OCI-LY3 (cell line): ENCODE measurements at regions not wholly inside any gene's neighbourhood (a gene's known extent, or its start where the extent isn't known, plus 50 kb on each side); places are given as distances from the start of the nearest gene placed in this dataset.

ENCODE experiments used
- H2AFZ ChIP-seq: fragments of 200-600, 300-600 bp; shearing (Covaris generic); 2 replicates; pipeline ENCODE4 v1.6.0; 2014; ENCODE audit warnings: antibody characterized with exemption, low read depth, low read length
- H3K27ac ChIP-seq: fragments of 200-600, 300-600 bp; sonication (generic); 2 replicates; pipeline ENCODE4 v1.5.1; 2014; ENCODE audit warnings: mild to moderate bottlenecking, low read length, moderate library complexity, mixed read lengths
- H3K27me3 ChIP-seq: fragments of 200-600, 300-600 bp; sonication (generic); 2 replicates; pipeline ENCODE4 v1.6.1; 2014; ENCODE audit warnings: low read depth, low read length, mixed read lengths
- H3K36me3 ChIP-seq: fragments of 200-600, 300-600 bp; sonication (generic); replicated peaks from 2 replicates; pipeline ENCODE3; 2014; ENCODE audit warnings: low read depth, low read length, mixed read lengths
- H3K4me1 ChIP-seq: fragments of 300-600, 200-600 bp; sonication (generic); 2 replicates; pipeline ENCODE4 v1.6.1; 2014; ENCODE audit warnings: low read length, mixed read lengths
- H3K4me2 ChIP-seq: fragments of 200-600, 300-600 bp; sonication (generic); 2 replicates; pipeline ENCODE4 v1.6.1; 2014; ENCODE audit warnings: low read length, mixed read lengths
- H3K4me3 ChIP-seq: fragments of 300-600, 200-600 bp; sonication (generic); 2 replicates; pipeline ENCODE4 v1.5.1; 2014; ENCODE audit warnings: antibody characterized with exemption, mild to moderate bottlenecking, low read length, moderate library complexity
- H3K79me2 ChIP-seq: fragments of 300-600, 200-600 bp; shearing (Covaris generic); 2 replicates; pipeline ENCODE4 v1.6.1; 2014; ENCODE audit warnings: mild to moderate bottlenecking, low read length, mixed read lengths
- H3K9ac ChIP-seq: fragments of 300-600, 200-600 bp; shearing (Covaris generic); 2 replicates; pipeline ENCODE4 v1.6.0; 2014; ENCODE audit warnings: mild to moderate bottlenecking, low read length, moderate library complexity
- H3K9me3 ChIP-seq: fragments of 200-600, 300-600 bp; shearing (Covaris generic); 2 replicates; pipeline ENCODE4 v1.6.1; 2014; ENCODE audit warnings: low read length, mixed read lengths; ENCODE audit not compliant: insufficient read depth
- H4K20me1 ChIP-seq: fragments of 200-600, 300-600 bp; sonication (generic); 2 replicates; pipeline ENCODE4 v1.6.1; 2016; ENCODE audit warnings: low read length, mixed read lengths; ENCODE audit not compliant: insufficient read depth
- EZH2phosphoT487 ChIP-seq: fragments of 200-600 bp; shearing (Covaris generic); IDR thresholded peaks from 2 replicates; pipeline ENCODE4 v1.6.1; 2018; ENCODE audit warnings: antibody characterized with exemption, mixed run types, low read depth
- TF ChIP-seq, protein P1 (sequence below): fragments of 200-600, 300-600 bp; sonication (generic); IDR thresholded peaks from 2 replicates; pipeline ENCODE4 v1.5.1; 2014; ENCODE audit warnings: antibody characterized with exemption, low read length, low read depth

DNA sequence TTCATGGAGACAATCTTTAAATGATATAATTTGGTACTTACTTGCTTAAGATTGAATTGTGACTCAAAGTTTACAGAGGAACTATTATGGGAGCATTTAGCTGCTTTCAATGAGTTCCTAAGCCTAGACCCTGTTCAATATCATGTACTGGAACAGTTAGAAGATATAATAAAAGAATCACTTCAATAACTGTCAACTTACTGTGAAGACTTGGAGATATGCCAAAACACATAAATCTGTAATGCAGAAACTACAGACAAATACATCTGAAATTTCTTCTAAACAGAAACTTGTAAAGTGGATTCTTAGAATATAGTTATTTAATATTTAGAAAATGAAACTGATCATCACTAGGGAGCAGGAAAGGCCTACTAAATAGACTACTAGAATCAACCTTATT lies 259.3 kb downstream of the HLX start:
- H3K9ac ChIP-seq, result no peak overlapping the region
- H3K4me3 ChIP-seq, result no peak overlapping the region
- H3K79me2 ChIP-seq, result no peaks in the 10 kb centered on the region
- no peaks in the 10 kb centered on the region for H3K4me1 ChIP-seq
- TF ChIP-seq, protein P1, sequence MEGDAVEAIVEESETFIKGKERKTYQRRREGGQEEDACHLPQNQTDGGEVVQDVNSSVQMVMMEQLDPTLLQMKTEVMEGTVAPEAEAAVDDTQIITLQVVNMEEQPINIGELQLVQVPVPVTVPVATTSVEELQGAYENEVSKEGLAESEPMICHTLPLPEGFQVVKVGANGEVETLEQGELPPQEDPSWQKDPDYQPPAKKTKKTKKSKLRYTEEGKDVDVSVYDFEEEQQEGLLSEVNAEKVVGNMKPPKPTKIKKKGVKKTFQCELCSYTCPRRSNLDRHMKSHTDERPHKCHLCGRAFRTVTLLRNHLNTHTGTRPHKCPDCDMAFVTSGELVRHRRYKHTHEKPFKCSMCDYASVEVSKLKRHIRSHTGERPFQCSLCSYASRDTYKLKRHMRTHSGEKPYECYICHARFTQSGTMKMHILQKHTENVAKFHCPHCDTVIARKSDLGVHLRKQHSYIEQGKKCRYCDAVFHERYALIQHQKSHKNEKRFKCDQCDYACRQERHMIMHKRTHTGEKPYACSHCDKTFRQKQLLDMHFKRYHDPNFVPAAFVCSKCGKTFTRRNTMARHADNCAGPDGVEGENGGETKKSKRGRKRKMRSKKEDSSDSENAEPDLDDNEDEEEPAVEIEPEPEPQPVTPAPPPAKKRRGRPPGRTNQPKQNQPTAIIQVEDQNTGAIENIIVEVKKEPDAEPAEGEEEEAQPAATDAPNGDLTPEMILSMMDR, result no peak
- no peak for TF ChIP-seq EZH2phosphoT487
- H3K27me3 ChIP-seq, result no peaks in the 10 kb centered on the region
- no peak overlapping the region for H3K4me2 ChIP-seq
- no peak overlapping the region for H2AFZ ChIP-seq
- peaks cover 5% of the 10 kb centered on the region; the same call in 1 of the 2 replicates for H3K9me3 ChIP-seq
- no peak overlapping the region for H3K27ac ChIP-seq
- H3K36me3 ChIP-seq, result peaks cover 3% of the 10 kb centered on the region
- no peaks in the 10 kb centered on the region for H4K20me1 ChIP-seq

DNA sequence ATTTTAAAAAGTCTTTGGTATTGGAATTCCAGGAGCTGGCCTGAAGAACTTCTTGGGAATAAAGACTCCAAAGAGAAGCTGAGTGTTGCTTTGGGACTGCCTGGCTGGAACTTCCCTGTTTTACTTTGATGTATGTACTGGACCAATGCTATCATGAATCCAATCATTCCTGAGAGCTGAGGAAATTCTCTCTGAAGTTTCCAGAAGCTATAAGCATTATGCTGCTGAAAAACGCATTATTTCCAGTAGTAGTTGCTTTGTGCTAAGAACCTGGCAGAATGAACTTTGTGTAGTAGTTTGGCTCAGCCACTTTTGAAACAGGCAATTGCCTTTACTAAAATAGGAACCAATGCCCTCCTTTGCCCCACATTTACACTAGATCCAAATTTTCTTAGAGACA lies 260.7 kb downstream of the HLX start:
- H3K9ac ChIP-seq, result no peak overlapping the region
- H3K79me2 ChIP-seq, result no peaks in the 10 kb centered on the region
- TF ChIP-seq, protein P1, result no peak
- no peak for TF ChIP-seq EZH2phosphoT487
- no peaks in the 10 kb centered on the region for H3K27me3 ChIP-seq
- no peaks in the 10 kb centered on the region for H4K20me1 ChIP-seq
- H3K4me2 ChIP-seq, result no peak overlapping the region
- H3K4me1 ChIP-seq, result no peaks in the 10 kb centered on the region
- peaks cover 5% of the 10 kb centered on the region; the same call in 1 of the 2 replicates for H3K9me3 ChIP-seq
- H3K27ac ChIP-seq, result no peak overlapping the region
- no peak overlapping the region for H2AFZ ChIP-seq
- H3K36me3 ChIP-seq, result peaks cover 3% of the 10 kb centered on the region
- H3K4me3 ChIP-seq, result no peak overlapping the region

DNA sequence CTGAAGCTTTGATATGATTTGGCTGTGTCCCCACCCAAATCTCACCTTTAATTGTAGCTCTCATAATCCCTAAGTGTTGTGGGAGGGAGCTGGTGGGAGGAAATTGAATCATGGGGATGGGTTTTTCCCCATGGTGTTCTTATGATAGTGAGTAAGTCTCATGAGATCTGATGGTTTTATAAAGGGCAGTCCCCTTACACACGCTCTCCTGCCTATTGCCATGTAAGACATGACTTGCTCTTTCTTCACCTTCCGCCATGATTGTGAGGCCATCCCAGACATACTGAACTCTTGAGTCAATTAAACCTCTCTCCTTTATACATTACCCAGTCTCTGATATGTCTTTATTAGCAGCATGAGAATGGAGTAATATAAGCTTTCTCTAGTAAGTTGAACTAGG lies 261.9 kb downstream of the HLX start:
- Histone ChIP-seq H3K9ac (no peak overlapping the region), H3K27me3 (no peaks in the 10 kb centered on the region), H3K79me2 (no peaks in the 10 kb centered on the region), H3K27ac (no peak overlapping the region), H2AFZ (no peak overlapping the region), H3K9me3 (peaks cover 5% of the 10 kb centered on the region; the same call in 1 of the 2 replicates), H3K4me3 (no peak overlapping the region), H4K20me1 (no peaks in the 10 kb centered on the region), H3K4me1 (no peaks in the 10 kb centered on the region), H3K4me2 (no peak overlapping the region), H3K36me3 (peaks cover 3% of the 10 kb centered on the region)
- TF ChIP-seq, protein P1, result no peak
- TF ChIP-seq EZH2phosphoT487, result no peak

DNA sequence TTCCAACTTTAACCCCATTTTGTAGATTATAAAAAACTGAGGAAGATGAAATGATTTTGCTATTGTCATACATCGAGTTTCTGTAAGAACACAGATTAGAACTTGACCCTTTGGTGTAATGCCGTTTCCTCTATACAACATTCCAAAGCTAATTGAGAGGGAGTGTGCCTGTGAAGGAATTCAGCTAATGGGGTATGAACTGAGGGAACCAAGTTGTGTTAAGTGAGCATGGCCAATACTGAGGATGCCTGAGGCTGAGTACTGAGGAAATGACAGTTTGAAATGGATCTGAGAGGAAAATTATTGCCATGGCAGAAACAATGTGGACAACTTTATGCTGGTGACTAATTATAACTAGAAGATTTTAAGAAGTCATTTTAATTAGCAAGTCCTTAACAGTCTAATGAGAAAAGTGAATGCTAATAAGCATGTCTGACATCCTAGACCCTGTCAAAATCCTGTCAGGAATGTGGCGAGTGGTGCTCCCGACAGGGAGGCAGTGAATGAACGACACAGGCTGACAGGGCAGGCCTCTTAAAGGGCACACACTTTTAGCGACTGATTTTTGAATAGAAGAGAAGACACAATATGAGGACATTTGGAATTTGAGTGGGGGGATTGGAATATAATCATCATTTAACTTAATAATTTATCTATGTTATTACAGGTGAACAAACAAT lies 262.5 kb downstream of the HLX start:
- TF ChIP-seq, protein P1, result no peak
- TF ChIP-seq EZH2phosphoT487, result no peak
- peaks cover 3% of the 10 kb centered on the region for H3K36me3 ChIP-seq
- H3K4me3 ChIP-seq, result no peak overlapping the region
- no peaks in the 10 kb centered on the region for H3K27me3 ChIP-seq
- H3K27ac ChIP-seq, result no peak overlapping the region
- H3K9ac ChIP-seq, result no peak overlapping the region
- peaks cover 5% of the 10 kb centered on the region; the same call in 1 of the 2 replicates for H3K9me3 ChIP-seq
- no peaks in the 10 kb centered on the region for H3K79me2 ChIP-seq
- H3K4me2 ChIP-seq, result no peak overlapping the region
- H2AFZ ChIP-seq, result no peak overlapping the region
- no peaks in the 10 kb centered on the region for H3K4me1 ChIP-seq
- no peaks in the 10 kb centered on the region for H4K20me1 ChIP-seq
